B cell (primary cell): ENCODE measurements at regions not wholly inside any gene's neighbourhood (a gene's known extent, or its start where the extent isn't known, plus 50 kb on each side); places are given as distances from the start of the nearest gene placed in this dataset.

ENCODE experiments used
- CTCF ChIP-seq: fragments of 200-600 bp; IDR thresholded peaks from one replicate; pipeline ENCODE4 v1.8.0; 2022; ENCODE audit warnings: antibody characterized with exemption, mild to moderate bottlenecking
- EZH2 ChIP-seq: IDR thresholded peaks from 2 replicates; pipeline ENCODE4 v1.6.1; 2012; ENCODE audit warnings: borderline replicate concordance, low read depth, mild to moderate bottlenecking, moderate library complexity, low read length; ENCODE audit not compliant: insufficient read depth, poor library complexity, severe bottlenecking

DNA sequence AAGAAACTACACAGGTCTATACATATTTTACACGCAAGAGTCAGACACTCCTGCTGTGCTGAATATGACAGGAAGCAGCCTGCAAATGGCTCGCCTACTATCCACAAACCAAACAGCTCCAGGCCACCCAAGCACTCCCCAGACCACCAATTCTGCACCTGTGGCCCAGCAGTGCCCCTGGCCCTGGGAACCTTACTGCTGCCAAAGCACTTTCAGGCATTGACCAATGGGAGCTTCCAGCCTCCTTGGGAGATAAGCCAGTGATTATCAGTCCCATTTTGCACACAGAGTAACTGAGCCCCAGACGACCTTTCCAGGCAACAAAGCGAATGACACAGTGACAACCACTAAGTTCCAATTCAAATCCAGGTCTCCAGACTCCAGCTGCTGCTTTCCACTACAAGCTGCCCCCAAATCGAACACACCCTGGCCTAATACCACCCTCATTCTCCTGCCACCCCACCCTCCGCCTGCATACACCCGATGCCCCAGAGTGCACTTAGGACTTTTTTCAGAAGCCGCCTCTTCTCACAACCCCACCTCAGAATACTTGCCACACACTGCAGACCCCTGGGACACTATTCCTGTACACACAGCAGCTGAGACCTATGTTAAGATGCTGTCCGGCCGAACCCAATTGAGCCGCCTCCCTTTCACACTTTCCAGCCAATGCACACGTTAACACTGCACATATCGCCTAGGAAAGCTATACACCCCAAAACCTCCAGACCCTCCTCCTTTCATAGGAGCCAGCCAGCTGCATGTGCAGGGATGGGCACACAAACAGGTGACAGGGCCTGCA lies 126.1 kb upstream of the PRMT8 start:
- TF ChIP-seq CTCF = no peak
- no peak for TF ChIP-seq EZH2
